GM19240 (cell line): ENCODE measurements at regions not wholly inside any gene's neighbourhood (a gene's known extent, or its start where the extent isn't known, plus 50 kb on each side); places are given as distances from the start of the nearest gene placed in this dataset.

Experiments
- DNase-seq: peaks from one replicate; pipeline ENCODE4 v3.0.0; 2011; ENCODE audit warnings: low spot score; ENCODE audit not compliant: insufficient read length

DNA sequence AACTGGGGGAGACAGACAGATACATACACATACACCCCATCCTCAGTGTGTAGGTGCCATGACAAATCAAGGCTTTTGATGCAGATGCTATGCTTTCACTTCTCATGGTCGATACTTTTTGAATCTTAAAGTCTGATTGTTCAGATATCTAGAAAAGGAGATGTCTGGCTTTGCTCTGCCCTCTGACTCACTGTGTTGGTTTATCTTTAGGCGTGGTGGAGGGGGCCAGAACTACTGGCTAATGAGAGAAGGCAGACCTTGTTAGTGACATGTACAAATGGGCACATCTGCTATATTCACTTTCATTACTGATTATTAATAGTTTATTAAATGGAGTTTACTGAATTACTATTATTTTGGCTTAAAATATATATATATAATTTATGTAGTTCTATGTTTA is 444.3 kb upstream of the RGS6 start:
- no peak for DNase-seq

DNA sequence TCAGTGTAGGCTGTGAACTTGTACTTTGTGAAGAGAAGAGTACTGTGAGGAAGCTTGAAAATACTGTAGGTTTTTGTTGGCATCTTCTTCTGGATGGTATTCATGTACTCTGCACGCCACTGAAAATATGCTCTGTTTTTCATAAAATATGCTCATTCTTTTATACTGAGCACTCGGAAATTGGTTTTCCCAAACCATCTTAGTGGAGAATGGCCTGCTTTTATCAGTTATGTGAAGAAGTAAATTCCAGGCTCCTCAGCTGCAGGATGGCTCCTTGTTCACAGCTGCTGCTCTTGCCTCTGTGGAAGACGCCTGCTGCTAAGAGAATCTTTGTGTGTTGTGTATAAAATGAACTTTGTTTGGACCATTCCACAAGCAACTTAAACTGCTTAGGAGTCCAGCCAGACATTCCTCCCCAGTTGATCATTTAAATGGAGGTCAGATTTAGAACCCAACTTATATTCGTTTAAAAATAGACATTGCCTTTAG is 443.5 kb upstream of the RGS6 start:
- no peak for DNase-seq

DNA sequence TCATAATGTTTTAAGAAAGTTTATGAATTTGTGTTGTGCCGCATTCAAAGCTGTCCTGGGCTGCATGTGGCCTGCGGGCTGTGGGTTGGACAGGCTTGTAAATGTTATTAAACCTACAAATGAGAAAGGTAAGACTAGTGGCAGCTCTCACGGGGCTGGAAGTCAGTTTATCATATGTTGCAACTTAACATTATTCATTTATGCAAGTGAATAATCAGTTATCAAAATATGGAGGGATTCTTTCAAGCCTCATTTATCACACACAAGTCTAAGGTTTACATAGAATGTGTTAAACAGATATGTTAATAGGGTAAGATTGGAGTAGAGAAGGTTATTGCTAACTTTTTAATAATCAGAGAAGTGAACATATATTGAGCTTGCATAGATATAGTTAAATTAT is 442.5 kb upstream of the RGS6 start:
- no peak for DNase-seq

DNA sequence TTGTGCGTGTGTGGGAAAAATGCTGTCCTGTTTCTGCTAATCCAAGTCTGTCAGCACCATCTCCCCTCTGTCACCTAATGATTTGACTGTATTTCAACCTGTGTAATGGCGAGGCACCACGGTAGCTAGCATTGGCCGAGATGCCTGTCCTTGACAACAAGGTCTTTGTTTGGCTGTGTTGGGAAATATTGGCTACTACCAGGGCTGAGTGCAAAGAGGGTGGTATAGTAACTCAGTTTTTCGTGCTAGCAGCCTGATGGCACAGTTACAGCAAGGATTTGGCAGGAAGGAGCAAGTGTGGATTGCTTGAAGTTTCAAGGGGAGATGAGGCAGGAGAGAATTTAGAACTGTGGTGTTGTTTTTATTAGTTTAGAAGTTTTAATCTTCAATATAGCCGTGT is 440.3 kb upstream of the RGS6 start:
- DNase-seq = no peak

DNA sequence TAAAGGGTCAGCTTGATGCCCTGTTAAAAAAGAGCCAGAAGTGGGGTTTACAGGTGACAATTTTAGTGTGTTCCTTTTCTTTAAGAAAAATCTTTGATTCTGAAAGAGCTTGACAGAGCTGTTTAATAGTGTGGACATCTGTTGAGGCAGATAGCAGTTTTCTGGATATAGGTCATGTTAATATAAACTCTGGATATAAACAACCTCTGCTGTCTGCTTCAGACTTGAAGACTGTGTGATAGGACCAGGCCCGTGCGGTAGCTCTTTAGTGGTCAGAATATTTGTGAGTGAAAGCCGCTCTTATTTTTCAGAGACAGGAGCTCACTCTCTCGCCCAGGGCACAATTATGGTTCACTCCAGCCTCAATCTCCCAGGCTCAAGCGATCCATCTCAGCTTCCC is 439.9 kb upstream of the RGS6 start:
- no peak for DNase-seq

DNA sequence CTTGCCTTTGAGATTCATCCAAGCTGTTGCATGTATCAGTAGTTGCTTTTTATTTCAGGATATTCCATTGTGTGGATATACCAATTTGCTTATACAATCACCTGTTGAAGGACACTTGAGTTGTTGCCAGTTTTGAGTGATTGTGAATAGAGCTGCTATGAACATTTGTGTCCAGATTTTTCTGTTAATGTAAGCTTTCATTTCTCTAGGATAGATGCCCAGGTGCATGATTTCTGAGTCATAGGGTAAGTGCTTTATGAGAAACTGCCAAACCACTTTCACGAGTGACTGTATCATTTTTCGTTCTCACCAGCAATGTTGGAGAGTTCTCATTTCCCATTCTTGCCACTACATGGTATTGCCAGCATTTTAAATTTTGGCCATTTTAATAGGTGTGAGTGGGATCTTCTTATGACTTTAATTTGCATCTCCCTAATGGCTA is 434.6 kb upstream of the RGS6 start:
- no peak for DNase-seq

DNA sequence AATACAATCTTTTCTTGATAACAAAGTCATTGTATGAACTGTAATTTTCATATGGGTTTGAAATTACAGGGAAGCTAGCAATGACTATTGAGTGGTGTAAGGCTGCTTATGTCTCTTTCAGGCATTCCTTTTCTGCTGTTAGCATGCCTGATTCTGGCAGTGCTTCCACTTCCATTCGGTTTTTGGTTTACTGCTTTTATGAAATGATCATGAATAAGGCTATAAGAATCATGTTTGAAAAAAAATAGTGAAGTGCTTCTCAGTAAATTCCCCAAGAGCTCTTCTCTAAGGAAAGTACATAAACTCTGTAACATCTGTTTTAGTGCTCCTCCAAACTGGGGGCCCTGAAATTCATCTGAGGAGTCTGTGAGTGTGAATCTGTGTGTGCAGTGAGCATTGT is 434.0 kb upstream of the RGS6 start:
- no peak for DNase-seq

DNA sequence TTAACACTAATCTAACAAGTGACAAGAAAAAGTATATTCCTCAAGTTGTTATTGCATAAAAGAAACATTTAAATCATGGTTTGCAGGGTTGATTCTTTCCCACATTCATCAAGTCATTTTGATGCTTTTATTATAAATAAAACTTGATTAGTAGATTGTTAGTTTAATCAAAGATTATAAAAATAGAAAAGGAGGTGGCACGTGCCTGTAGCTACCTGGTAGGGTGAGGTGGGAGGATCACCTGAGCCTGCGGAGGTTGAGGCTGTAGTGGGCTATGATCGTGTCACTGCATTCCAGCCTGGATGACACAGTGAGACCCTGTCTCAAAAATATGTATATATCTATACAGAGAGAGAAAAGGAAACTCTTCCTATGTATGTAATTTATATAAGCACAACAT is 433.2 kb upstream of the RGS6 start:
- DNase-seq = no peak

DNA sequence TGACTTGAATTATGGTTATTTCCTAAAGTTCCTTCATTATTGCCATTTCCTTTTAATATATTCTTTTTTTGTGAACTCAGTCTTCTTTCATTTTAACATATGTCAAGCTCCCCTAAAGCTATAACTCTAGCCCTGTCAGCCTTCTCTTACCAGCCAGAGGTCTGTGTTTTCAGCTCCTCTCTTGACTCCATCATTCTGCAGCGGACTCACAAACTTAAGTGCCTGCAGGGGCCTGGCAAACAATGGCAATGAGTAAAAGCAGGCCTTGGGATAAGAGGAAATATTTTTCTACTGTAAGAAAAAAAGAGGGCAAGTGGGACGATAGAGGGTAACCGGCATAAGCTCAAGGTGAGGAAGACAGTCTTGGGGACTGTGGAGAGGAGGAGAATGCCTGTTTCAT is 424.5 kb upstream of the RGS6 start:
- no peak for DNase-seq

DNA sequence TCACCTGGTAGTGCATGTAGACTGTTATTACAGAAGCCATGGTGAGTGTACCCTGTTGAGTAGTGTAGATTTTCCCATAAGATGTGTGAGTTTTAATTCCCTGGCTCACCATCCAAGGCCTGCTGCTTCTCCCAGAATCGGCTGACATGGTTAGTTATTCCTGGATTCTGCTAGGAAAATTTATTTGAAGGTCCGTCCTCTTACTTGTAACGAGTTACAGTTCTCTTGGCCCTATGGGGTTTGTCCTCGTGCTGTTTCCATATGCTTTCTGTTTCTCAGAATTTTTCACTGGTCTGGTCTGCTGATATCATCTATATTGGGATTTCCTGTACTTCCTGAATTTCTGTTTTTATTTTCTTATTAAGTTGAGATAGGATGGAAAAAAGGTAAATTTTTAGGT is 423.3 kb upstream of the RGS6 start:
- no peak for DNase-seq

DNA sequence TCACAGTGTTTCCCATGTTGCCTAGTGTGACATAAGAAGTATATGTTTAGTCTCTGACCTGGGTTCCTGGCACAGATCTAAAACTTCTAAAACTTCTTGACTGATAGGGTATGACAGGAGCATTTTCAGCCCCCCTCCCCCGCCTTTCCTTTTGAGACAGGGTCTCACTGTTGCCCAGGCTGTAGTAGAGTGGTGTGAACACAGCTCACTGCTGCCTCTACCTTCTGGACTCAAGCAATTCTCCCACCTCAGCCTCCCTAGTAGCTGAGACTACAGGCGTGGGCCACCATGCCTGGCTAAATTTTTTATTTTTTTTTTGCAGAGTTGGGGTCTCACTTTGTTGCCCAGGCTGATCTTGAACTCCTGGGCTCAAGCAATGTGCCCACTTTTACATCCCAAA is 421.1 kb upstream of the RGS6 start:
- DNase-seq = no peak

DNA sequence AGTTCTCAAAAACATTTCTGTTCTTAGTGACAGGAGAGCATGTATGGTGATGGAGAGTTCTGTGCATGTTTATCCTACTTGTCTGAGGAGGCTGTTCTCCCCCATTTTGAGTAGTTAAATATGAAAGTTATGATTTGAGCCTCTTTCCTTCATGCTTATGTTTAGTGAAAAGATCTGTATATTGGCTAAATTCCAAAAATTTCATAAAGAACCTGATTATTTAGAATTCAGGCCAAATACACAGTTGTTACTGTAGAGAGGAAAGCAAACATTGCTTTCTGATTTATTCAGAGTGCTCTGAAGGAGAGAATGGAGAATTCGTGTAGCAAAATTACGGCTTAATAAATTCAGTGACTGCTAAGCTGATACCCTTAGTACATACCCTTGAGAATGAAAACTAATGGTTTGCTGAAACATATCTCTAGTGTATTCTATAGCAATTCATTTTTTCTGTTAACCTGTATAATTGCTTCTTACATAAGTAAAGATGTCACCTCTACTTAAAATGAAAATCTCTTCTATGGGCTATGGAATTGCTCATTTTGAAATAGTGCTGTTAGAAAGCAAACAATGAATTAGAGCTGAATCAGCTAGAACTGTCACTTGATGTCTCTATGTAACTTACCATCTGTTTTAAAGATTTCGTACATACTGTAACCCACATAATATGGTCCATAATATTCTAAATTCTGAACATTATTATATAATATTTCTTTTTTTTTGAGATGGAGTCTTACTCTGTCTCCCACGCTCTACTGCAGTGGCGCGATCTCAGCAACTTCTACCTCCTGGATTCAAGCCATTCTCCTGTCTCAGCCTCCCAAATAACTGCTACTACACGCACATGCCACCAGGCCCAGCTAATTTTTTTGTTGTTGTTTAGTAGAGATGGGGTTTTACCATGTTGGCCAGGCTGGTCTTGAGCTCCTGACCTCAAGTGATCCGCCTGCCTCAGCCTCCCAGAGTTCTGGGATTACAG is 417.0 kb upstream of the RGS6 start:
- no peak for DNase-seq

DNA sequence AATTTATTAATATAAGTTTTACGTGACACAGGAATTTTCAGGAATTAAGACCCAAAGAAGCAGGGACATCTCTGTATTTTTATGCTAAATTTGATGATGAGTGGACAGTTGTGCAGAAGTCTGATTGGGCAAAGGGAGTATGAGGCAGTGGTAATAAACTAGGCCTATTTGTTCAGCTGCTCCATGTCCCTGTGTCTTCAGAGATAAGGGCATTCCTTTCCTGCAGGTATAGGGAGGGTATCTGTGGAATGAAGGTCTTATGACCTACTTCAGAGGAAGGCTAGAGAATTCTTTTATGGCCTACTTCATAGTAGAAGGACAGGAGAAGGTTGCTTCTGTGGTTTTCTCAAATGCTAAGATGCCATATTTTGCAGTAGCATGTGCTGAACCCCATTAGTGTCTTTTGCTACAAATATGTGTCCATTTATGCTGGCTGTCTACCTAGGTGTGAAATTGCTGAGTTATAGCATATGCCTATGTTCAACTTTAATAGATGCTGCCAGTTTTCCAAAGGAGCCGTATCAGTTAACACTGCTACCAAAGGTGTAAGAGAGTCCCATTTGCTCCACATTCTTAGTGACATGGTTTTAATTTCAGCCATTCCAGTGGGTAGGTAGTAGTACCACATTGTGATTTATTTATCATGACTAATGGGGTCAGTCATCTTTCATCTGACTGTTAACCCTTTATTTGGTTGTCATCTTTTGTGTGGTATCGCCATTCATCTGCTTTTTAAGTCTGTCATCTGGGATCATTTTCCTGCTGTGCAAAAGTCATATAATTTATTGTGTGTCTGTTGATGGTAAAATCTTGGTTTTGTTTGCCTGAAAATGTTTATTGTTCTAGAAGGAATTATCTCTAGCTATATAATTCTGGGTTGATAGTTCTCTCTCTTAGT is 410.7 kb upstream of the RGS6 start:
- no peak for DNase-seq

DNA sequence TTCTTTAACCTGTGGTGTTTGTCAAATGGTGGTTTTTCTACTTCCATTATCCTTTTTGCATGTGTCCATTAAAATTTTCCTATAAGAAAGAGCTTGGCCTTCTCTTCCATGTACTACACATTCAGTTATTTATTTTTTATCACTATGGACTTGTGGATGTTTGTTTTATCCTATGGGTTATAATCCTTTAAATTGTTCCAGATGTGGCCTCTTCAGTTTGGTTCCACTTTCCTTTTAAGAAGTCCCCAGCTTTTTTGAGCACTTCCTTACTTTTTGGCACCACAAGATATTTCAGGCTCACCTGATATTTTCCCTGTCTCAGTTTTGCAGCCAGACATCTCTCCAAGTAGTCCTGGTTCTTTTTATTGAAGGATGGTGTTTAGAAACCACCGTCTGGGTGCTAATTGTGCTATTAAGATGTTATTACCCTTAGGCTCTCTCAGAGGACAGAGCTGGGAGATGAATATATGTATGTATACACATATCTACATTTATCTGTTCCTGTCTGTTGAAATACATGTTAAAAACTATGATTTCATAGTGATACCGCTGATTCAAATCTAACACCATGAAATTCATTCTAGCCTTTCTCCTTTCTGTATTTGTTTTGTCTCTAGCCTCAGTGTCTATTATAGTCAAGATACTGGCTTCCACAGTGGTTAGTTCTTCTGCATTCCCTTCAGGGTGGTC is 408.5 kb upstream of the RGS6 start:
- no peak for DNase-seq

DNA sequence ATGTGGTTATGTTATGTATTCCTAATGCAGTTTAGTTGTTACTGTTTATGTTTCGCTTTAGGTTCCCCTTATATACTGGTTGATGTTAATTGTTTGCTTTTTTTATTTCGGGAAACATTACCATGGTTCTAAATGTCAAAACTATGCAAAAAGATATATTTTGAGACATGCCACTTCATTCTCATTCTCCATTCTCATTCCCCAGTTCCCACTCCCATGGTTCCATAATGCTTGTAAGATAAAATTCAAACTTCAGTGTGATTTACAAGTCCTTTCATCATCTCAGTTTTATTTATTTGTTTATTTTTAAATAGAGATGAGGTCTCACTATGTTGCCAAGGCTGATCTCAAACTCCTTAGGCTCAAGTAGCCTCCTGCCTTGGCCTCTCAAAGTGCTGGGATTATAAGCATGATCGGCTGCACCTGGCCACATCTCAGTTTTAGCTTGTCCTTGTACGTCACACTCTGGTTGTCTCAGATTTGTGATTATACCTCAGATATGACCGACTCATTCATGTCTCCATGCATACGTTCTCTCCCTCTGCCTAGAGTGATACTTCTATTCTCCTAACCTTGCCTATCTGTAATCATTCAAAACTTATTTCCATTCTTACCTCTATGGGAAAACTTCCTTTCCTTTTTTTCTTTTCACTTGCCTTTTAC is 407.8 kb upstream of the RGS6 start:
- DNase-seq = no peak

DNA sequence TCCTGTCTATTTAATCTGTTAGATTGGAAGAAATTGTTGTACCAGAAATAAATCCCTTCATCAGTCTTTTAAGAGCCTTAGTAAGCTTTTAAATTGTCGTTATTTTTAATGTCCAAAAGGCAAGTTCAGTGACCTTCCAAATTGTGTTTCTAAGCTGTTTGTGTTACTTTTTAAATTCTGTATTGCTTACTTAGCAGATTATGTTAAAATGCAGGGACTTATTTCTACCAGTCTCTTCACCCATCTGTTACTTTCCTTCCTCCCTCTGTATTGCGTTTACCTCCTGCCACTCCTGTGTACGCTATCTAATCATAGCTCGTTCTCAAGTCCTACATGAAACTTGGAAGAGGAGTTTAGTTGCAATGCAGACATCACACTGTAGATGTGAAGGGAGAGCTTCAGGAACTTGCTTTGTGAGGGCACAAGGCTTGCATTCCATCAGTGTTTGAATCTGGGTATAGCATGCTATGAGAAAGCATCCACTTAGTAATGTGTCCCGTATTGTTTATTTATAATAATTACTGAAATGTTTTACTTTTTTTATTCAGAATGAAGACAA is 406.5 kb upstream of the RGS6 start:
- no peak for DNase-seq

DNA sequence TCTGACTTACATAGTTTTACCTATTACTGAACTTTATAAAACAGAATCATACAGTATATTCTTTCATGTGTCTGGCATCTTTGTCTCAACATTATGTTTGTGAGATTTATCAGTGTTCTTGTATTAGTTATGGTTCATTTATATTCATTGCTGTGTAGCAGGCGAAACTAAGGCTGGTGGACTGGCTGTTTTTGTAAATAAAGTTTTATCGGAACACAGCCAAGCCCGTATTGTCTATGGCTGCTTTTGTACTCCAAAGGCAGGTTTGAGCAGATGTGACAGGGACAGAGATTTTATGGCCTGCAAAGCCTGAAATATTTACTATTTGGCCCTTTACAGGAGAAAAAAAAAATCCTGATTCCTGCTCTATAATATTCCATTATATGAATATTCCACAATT is 405.8 kb upstream of the RGS6 start:
- no peak for DNase-seq

DNA sequence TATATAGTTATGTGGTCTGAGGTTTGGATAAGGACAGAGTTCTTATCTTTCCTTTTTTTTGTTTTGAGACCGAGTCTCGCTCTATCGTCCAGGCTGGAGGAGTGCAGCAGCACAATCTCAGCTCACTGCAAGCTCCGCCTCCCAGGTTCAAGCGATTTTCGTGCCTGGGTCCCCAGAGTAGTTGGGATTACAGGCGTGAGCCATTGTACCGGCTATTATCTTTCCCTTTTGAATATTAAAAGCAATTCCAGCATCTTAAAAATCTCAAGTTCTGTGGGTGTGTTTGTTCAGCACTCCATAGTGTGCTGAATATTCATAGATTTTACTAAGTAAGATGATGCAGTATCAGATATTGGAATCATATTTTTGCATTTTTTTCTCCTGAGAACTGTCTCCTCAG is 404.4 kb upstream of the RGS6 start:
- DNase-seq = no peak

DNA sequence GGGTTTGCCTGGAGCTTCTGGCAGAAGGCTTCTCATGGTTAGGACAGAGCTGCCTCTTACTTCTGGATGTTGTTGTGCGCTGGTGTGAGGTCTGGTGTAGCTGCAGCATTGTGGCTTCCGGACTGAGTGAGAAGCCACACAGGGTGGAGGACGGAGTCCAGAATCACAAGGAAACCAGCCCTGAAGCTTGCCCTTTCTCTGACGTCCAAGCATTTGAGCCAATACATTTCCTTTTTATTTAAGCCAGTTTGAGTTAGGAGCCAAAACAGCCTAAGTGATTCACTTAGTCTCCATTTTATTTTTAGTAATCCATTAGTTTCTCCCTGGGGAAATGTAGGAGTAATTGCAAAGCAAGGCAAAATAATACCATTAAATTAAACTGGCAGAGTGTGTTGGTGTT is 402.4 kb upstream of the RGS6 start:
- DNase-seq = no peak

DNA sequence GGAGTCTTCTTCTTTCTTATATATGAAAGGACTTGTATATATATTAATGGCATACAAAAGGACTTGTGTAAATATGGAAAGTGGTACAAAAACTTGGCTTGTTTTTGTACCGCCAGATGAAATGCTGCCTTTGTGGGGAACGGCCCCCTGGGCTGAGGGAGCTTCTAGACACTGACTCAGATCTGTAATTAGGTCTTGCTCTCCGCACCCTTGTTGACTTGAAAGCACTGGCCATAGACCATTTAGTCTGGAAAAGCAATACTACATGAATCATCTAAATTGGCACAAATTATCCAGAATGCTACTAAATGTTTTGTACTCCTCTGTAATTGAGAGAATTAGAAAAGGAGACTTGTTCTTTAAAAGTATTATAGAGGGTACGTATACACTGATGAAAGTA is 399.9 kb upstream of the RGS6 start:
- no peak for DNase-seq

DNA sequence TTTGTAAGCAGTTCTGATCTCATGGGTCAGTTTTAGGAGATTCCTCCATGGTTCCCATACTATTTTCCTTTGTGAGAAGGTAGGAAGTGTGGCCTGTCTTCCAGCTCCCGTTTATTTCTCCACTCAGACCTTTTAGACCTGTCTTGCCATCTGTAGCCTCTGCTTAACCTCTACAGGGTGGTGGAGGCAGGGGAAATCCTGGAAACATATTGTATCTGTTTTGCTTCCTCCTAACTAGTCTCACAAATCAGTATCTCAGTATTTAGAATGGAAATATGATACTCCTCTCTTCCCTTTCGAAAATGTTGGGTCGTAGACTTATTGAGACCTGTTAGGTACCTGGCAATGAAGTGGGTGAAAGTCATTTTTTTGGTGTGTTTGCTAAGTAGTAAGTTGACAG is 399.4 kb upstream of the RGS6 start:
- DNase-seq = no peak
